ENCODE measurements at regions not wholly inside any gene's neighbourhood (a gene's known extent, or its start where the extent isn't known, plus 50 kb on each side); places are given as distances from the start of the nearest gene placed in this dataset.

DNA sequence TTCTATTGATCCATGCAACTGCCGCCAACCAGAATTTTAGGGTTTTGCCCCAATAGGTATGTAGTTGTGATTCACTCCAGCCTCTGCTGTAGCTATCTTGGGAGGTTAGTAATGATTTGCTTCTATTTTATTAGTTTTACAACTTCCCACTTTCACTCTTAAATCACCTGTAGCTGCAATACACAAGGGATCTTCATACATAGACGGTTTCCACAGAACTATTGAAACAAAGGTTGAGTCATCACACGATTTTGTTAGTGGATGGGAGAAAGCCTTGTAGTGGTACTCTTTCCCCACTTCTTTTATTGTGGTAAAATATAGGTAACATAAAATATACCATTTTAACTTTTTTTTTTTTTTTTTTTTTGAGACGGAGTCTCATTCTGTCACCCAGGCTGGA, 104.2 kb upstream of the SPRED2 start:
- Histone ChIP-seq H3K4me1 (ENCODE audit: insufficient read depth, low read length) (no peaks in the 10 kb centered on the region), H3K27me3 (ENCODE audit: insufficient read depth, low read length, poor library complexity) (no peaks in the 10 kb centered on the region), H3K4me3 (ENCODE audit: low read depth in 1 of 2, low read length in 2 of 2) (no peak overlapping the region), H3K9ac (ENCODE audit: low read depth, low read length) (no peak overlapping the region), H3K4me2 (ENCODE audit: insufficient read depth, low read length) (no peak overlapping the region), H2AFZ (ENCODE audit: low read depth, low read length) (no peak overlapping the region), H3K9me3 (ENCODE audit: insufficient read depth, low read length, severe bottlenecking) (no peaks in the 10 kb centered on the region), H3K27ac (ENCODE audit: low read length) (no peak overlapping the region), H4K20me1 (ENCODE audit: insufficient read depth, low read length) (no peaks in the 10 kb centered on the region), H3K36me3 (ENCODE audit: insufficient read depth, low read length) (no peaks in the 10 kb centered on the region), H3K79me2 (ENCODE audit: insufficient read depth, low read length) (no peaks in the 10 kb centered on the region)
- TF ChIP-seq CTCF (IDR thresholded peaks at IDR 0.05; ENCODE audit: borderline replicate concordance, extremely low read depth, low read length, poor library complexity, severe bottlenecking) (no peak), EZH2 (IDR thresholded peaks at IDR 0.05; ENCODE audit: borderline replicate concordance, low read depth, low read length, severe bottlenecking) (no peak)
- no peak for DNase-seq
- no peak for ATAC-seq (ENCODE audit: insufficient read depth, low read depth)

DNA sequence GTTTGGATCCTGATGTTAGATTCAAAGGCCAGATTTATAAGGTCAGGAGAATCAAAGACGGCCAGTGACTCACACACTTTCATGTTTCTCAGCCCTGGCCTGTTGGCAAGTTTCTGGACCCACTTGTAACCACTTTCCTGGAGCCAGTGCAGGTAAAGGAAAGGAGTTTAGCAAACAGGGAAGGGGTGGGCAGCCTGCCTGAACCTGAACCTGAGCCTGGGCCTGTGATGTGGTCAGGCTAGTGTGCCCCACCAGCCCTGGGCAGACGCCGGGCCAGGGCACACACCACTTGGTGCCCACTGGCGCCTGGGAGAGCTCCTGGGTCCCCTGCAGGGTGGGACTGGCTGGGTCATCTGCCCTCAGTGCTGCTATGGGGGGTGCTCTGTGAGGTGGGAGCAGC, 100.5 kb upstream of the SPRED2 start:
- TF ChIP-seq CTCF (IDR thresholded peaks at IDR 0.05; ENCODE audit: borderline replicate concordance, extremely low read depth, low read length, poor library complexity, severe bottlenecking) (no peak), EZH2 (IDR thresholded peaks at IDR 0.05; ENCODE audit: borderline replicate concordance, low read depth, low read length, severe bottlenecking) (no peak)
- H4K20me1 ChIP-seq (ENCODE audit: insufficient read depth, low read length): no peaks in the 10 kb centered on the region
- no peak overlapping the region for H3K27ac ChIP-seq (ENCODE audit: low read length)
- H3K4me1 ChIP-seq (ENCODE audit: insufficient read depth, low read length): no peaks in the 10 kb centered on the region
- no peak overlapping the region for H3K9ac ChIP-seq (ENCODE audit: low read depth, low read length)
- H3K4me3 ChIP-seq (ENCODE audit: low read depth in 1 of 2, low read length in 2 of 2): no peak overlapping the region
- H3K4me2 ChIP-seq (ENCODE audit: insufficient read depth, low read length): no peak overlapping the region
- H2AFZ ChIP-seq (ENCODE audit: low read depth, low read length): no peak overlapping the region
- no peak for ATAC-seq (ENCODE audit: insufficient read depth, low read depth)
- no peaks in the 10 kb centered on the region for H3K36me3 ChIP-seq (ENCODE audit: insufficient read depth, low read length)
- no peak for DNase-seq
- peaks cover 10% of the 10 kb centered on the region for H3K27me3 ChIP-seq (ENCODE audit: insufficient read depth, low read length, poor library complexity)
- no peaks in the 10 kb centered on the region for H3K9me3 ChIP-seq (ENCODE audit: insufficient read depth, low read length, severe bottlenecking)
- H3K79me2 ChIP-seq (ENCODE audit: insufficient read depth, low read length): no peaks in the 10 kb centered on the region

DNA sequence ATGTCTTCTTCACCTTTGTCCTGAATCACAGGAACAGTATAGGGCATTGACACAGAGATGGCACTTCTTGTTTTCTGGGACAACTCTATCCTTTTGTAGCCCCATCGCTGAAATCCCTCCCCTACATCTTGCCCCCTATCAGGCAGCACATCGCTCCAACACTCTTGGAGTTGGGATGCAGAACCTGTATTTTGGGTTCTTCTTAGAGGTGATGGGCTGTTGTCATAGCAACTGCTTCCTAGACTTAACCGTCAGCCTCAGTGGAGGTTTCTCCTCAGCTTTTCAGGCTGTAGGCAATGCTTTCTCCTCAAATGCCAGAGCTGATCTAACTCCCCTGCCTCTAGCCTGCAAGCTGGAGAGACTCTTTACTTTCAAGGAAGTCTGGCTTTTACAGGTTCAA, 99.9 kb upstream of the SPRED2 start:
- Histone ChIP-seq H3K36me3 (ENCODE audit: insufficient read depth, low read length) (no peaks in the 10 kb centered on the region), H3K27ac (ENCODE audit: low read length) (no peak overlapping the region), H3K4me2 (ENCODE audit: insufficient read depth, low read length) (no peak overlapping the region), H3K4me1 (ENCODE audit: insufficient read depth, low read length) (no peaks in the 10 kb centered on the region), H3K27me3 (ENCODE audit: insufficient read depth, low read length, poor library complexity) (peaks cover 15% of the 10 kb centered on the region), H4K20me1 (ENCODE audit: insufficient read depth, low read length) (no peaks in the 10 kb centered on the region), H3K79me2 (ENCODE audit: insufficient read depth, low read length) (no peaks in the 10 kb centered on the region), H3K9me3 (ENCODE audit: insufficient read depth, low read length, severe bottlenecking) (no peaks in the 10 kb centered on the region), H3K4me3 (ENCODE audit: low read depth in 1 of 2, low read length in 2 of 2) (no peak overlapping the region), H3K9ac (ENCODE audit: low read depth, low read length) (no peak overlapping the region), H2AFZ (ENCODE audit: low read depth, low read length) (no peak overlapping the region)
- DNase-seq: no peak
- ATAC-seq (ENCODE audit: insufficient read depth, low read depth): no peak
- TF ChIP-seq EZH2 (IDR thresholded peaks at IDR 0.05; ENCODE audit: borderline replicate concordance, low read depth, low read length, severe bottlenecking) (no peak), CTCF (IDR thresholded peaks at IDR 0.05; ENCODE audit: borderline replicate concordance, extremely low read depth, low read length, poor library complexity, severe bottlenecking) (no peak)
